ENCODE measurements at regions not wholly inside any gene's neighbourhood (a gene's known extent, or its start where the extent isn't known, plus 50 kb on each side); places are given as distances from the start of the nearest gene placed in this dataset.

GRCh38 chr5:8865686-8866374, 680.0 kb downstream of the SEMA5A start:
- TF ChIP-seq POLR2A (IDR thresholded peaks at IDR 0.05) = no peak
- TF ChIP-seq, protein P1, sequence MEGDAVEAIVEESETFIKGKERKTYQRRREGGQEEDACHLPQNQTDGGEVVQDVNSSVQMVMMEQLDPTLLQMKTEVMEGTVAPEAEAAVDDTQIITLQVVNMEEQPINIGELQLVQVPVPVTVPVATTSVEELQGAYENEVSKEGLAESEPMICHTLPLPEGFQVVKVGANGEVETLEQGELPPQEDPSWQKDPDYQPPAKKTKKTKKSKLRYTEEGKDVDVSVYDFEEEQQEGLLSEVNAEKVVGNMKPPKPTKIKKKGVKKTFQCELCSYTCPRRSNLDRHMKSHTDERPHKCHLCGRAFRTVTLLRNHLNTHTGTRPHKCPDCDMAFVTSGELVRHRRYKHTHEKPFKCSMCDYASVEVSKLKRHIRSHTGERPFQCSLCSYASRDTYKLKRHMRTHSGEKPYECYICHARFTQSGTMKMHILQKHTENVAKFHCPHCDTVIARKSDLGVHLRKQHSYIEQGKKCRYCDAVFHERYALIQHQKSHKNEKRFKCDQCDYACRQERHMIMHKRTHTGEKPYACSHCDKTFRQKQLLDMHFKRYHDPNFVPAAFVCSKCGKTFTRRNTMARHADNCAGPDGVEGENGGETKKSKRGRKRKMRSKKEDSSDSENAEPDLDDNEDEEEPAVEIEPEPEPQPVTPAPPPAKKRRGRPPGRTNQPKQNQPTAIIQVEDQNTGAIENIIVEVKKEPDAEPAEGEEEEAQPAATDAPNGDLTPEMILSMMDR (IDR thresholded peaks at IDR 0.05) = no peak
- H3K4me3 ChIP-seq (ENCODE audit: low read depth, poor library complexity, severe bottlenecking) = no peak overlapping the region
- intact Hi-C loops (cut with DNase I; ENCODE audit: low total_unique reads) = no loop called here
- no peak for DNase-seq (ENCODE audit: low spot score in 2 of 2)
- 82 to 89% methylated on average over 7 of the region's 7 CpGs for WGBS, 2 donors

DNA sequence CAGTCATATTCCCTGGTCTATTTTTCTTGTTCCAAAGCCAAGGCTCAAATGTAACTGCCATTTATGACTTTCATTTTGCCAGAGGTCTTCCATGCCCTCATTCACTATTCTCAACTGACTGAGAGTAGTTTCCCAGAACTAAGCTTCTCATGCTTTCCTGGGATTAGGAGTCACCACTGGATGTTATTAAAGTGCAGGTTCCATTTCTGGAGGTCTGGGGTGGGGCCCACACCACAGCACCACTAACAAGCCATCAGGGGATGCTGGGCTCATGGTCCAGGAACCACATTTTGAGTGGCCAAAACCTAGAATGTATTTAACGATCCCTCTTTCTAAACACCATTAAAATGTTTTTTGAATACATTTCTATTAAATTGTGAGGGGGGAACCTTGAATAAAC, 677.6 kb downstream of the SEMA5A start:
- no peak overlapping the region for H3K4me3 ChIP-seq (ENCODE audit: low read depth, poor library complexity, severe bottlenecking)
- no peak for TF ChIP-seq POLR2A (IDR thresholded peaks at IDR 0.05)
- TF ChIP-seq, protein P1 (IDR thresholded peaks at IDR 0.05) = no peak
- intact Hi-C loops (cut with DNase I; ENCODE audit: low total_unique reads) = no loop called here
- no peak for DNase-seq (ENCODE audit: low spot score in 2 of 2)
- WGBS, 2 donors = 69 to 79% methylated on average over 1 of the region's 1 CpG

- 61 to 71% methylated on average over 12 of the region's 12 CpGs for WGBS, 2 donors
- no peak for DNase-seq (ENCODE audit: low spot score in 2 of 2)
- intact Hi-C loops (cut with DNase I; ENCODE audit: low total_unique reads) = no loop called here
- H3K4me3 ChIP-seq (ENCODE audit: low read depth, poor library complexity, severe bottlenecking) = no peak overlapping the region
- TF ChIP-seq, protein P1 (IDR thresholded peaks at IDR 0.05) = no peak
- no peak for TF ChIP-seq POLR2A (IDR thresholded peaks at IDR 0.05)
Observed at GRCh38 chr5:8869932-8870331, 675.9 kb downstream of the SEMA5A start.

DNA sequence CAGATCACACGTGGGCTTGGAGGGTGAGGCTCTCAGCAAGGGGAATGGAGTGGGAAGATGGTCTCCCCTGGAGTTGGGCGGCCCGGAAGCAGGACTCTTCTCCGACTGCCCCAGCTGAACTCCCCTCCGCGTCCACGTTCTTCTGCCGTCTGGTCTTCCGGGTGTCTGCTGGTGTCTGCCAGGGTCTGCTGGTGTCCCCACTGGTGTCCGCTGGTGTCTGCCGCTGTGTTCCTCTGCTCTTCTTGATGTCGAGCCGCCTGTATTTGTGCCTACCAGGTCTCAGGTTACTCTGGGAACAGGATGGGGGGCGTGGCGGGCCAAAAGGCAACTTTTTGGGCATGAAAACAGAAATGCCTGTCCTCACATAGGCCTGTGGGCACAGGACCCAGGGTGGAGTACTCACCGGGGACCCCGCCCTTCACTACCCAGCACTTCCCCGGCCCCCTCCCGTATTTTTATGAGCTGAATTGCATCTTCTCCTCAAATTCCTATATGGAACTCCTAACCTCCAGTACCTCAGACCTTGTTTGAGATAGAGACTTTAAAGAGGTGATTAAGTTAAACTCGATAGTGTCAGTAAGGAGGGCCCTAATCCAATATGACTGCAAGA, 675.4 kb downstream of the SEMA5A start:
- TF ChIP-seq, protein P1 (IDR thresholded peaks at IDR 0.05) = no peak
- no peak for TF ChIP-seq POLR2A (IDR thresholded peaks at IDR 0.05)
- DNase-seq (ENCODE audit: low spot score in 2 of 2) = no peak
- WGBS, 2 donors = 81 to 90% methylated on average over 20 of the region's 20 CpGs
- intact Hi-C loops (cut with DNase I; ENCODE audit: low total_unique reads) = no loop called here
- H3K4me3 ChIP-seq (ENCODE audit: low read depth, poor library complexity, severe bottlenecking) = no peak overlapping the region

DNA sequence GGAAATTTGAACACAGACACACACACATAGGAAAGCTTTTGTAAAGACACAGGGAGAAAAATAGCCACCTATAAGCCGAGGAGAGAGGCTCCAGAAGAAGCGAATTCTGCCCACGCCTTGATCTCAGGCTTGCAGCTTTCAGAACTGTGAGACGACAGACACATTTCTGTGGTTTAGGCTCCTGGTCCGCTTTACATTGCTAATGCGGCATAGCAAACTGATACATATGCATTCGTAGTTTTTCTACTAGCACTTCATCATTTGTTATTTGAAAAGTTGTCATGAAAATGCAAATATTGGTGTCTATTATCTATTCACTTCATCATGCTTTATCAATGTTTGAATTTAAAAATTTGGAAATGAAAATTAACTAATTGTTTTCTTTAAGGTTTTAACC, 674.9 kb downstream of the SEMA5A start:
- TF ChIP-seq, protein P1 (IDR thresholded peaks at IDR 0.05) = no peak
- no peak for TF ChIP-seq POLR2A (IDR thresholded peaks at IDR 0.05)
- 80 to 88% methylated on average over 7 of the region's 7 CpGs for WGBS, 2 donors
- no peak for DNase-seq (ENCODE audit: low spot score in 2 of 2)
- intact Hi-C loops (cut with DNase I; ENCODE audit: low total_unique reads) = no loop called here
- H3K4me3 ChIP-seq (ENCODE audit: low read depth, poor library complexity, severe bottlenecking) = no peak overlapping the region

All from lower leg skin (tissue), 4 donors.